ENCODE measurements at regions not wholly inside any gene's neighbourhood (a gene's known extent, or its start where the extent isn't known, plus 50 kb on each side); places are given as distances from the start of the nearest gene placed in this dataset.

GRCh38 chr16:59021751-59022150, 287.6 kb upstream of the GOT2 start:
- FAIRE-seq = no peak
- no TSS peak for BruUV-seq (replicated peaks)

More at GRCh38 chr16:59021751-59022150, 287.6 kb upstream of the GOT2 start:
- ChIA-PET CTCF (ENCODE audit: low intra/inter-chr PET ratio) (no interaction called here), POLR2A (no interaction called here)
- Histone ChIP-seq H3K4me3 (no peak overlapping the region), H3K4me1 (replicated peaks in 1 of 2; ENCODE audit: control insufficient read depth in 2 of 2, insufficient read depth in 2 of 2, low read length in 2 of 2) (no peaks in the 10 kb centered on the region), H3K4me2 (ENCODE audit: insufficient read depth, low read length) (no peak overlapping the region), H4K20me1 (replicated peaks; ENCODE audit: control insufficient read depth, insufficient read depth, low read length) (no peaks in the 10 kb centered on the region), H3K9ac (ENCODE audit: insufficient read depth in 1 of 2, low read depth in 2 of 2, low read length in 2 of 2) (no peak overlapping the region), H3K79me2 (ENCODE audit: control insufficient read depth, insufficient read depth, low read length) (no peaks in the 10 kb centered on the region), H2AFZ (ENCODE audit: low read depth, low read length) (no peak overlapping the region), H3K27me3 (ENCODE audit: control insufficient read depth in 2 of 2, insufficient read depth in 2 of 2, low read length in 2 of 2) (no peaks in the 10 kb centered on the region), H3K36me3 (ENCODE audit: control insufficient read depth, insufficient read depth, low read length) (no peaks in the 10 kb centered on the region), H3K9me1 (ENCODE audit: control insufficient read depth, insufficient read depth, low read length) (no peaks in the 10 kb centered on the region), H3K27ac (ENCODE audit: extremely low read depth, low read depth, low read length) (no peak overlapping the region), H3K9me3 (replicated peaks; ENCODE audit: control insufficient read depth, insufficient read depth, low read depth, low read length) (no peaks in the 10 kb centered on the region; the same call in 1 of the 2 replicates)
- TF ChIP-seq THAP12 (CRISPR knock-in tag; IDR thresholded peaks at IDR 0.05) = no peak
- TF ChIP-seq SAFB2 (IDR thresholded peaks at IDR 0.05; ENCODE audit: borderline replicate concordance, low read depth, low read length, severe bottlenecking) = no peak
- no peak for TF ChIP-seq ATF2 (CRISPR knock-in tag; IDR thresholded peaks at IDR 0.05)
- DNase-seq (ENCODE audit: extremely low read depth in 1 of 4, low spot score in 3 of 4) = no peak
- in situ Hi-C loops (cut with MboI) (no loop called here), intact Hi-C loops (cut with micrococcal nuclease) (no loop called here)
- ATAC-seq = no peak
- WGBS (ENCODE audit: insufficient coverage, low coverage, missing lambda C conversion rate) = 0% methylated on average over 7 of the region's 7 CpGs
